ENCODE measurements at regions not wholly inside any gene's neighbourhood (a gene's known extent, or its start where the extent isn't known, plus 50 kb on each side); places are given as distances from the start of the nearest gene placed in this dataset.

- TF ChIP-seq, protein P1, sequence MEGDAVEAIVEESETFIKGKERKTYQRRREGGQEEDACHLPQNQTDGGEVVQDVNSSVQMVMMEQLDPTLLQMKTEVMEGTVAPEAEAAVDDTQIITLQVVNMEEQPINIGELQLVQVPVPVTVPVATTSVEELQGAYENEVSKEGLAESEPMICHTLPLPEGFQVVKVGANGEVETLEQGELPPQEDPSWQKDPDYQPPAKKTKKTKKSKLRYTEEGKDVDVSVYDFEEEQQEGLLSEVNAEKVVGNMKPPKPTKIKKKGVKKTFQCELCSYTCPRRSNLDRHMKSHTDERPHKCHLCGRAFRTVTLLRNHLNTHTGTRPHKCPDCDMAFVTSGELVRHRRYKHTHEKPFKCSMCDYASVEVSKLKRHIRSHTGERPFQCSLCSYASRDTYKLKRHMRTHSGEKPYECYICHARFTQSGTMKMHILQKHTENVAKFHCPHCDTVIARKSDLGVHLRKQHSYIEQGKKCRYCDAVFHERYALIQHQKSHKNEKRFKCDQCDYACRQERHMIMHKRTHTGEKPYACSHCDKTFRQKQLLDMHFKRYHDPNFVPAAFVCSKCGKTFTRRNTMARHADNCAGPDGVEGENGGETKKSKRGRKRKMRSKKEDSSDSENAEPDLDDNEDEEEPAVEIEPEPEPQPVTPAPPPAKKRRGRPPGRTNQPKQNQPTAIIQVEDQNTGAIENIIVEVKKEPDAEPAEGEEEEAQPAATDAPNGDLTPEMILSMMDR (IDR thresholded peaks at IDR 0.05), result no peak
- no peak for TF ChIP-seq POLR2A (IDR thresholded peaks at IDR 0.05; ENCODE audit: low read length)
- no peak for TF ChIP-seq SMC3 (IDR thresholded peaks at IDR 0.05)
- TF ChIP-seq RCOR1 (IDR thresholded peaks at IDR 0.05; ENCODE audit: low read depth, low read length), result no peak
- no peak for TF ChIP-seq FOXS1 (CRISPR knock-in tag; IDR thresholded peaks at IDR 0.05)
- no peak for TF ChIP-seq RAD21 (conservative IDR thresholded peaks at IDR 0.05 in 1 of 2, IDR thresholded peaks at IDR 0.05 in 1 of 2)
- no peak for TF ChIP-seq RNF2 (IDR thresholded peaks at IDR 0.05; ENCODE audit: borderline replicate concordance, low read depth)
- no peak for TF ChIP-seq REST (IDR thresholded peaks at IDR 0.05)
- no peak for TF ChIP-seq PBX3 (IDR thresholded peaks at IDR 0.05)
- TF ChIP-seq MAX (IDR thresholded peaks at IDR 0.05), result no peak
- no peak for TF ChIP-seq EP300 (IDR thresholded peaks at IDR 0.05)
Measured at GRCh38 chr18:61153571-61153970, 179.7 kb upstream of the CDH20 start.
